ENCODE measurements at regions not wholly inside any gene's neighbourhood (a gene's known extent, or its start where the extent isn't known, plus 50 kb on each side); places are given as distances from the start of the nearest gene placed in this dataset.

- no peaks in the 10 kb centered on the region for H3K4me1 ChIP-seq (ENCODE audit: low read length)
- H3K36me3 ChIP-seq (replicated peaks; ENCODE audit: insufficient read depth, low read length) = no peaks in the 10 kb centered on the region
- H3K9ac ChIP-seq (ENCODE audit: low read length) = no peak overlapping the region
- no peaks in the 10 kb centered on the region for H3K9me3 ChIP-seq (replicated peaks; ENCODE audit: insufficient read depth, low read length)
- no peaks in the 10 kb centered on the region for H3K27me3 ChIP-seq (replicated peaks; ENCODE audit: insufficient read depth, low read length)
- H3K79me2 ChIP-seq (ENCODE audit: low read length) = no peaks in the 10 kb centered on the region
- no peak overlapping the region for H3K27ac ChIP-seq (ENCODE audit: low read length)
- H2AFZ ChIP-seq (ENCODE audit: low read length) = no peak overlapping the region
- H3K4me2 ChIP-seq (ENCODE audit: low read depth, low read length) = no peak overlapping the region
- H4K20me1 ChIP-seq (ENCODE audit: insufficient read depth, low read length) = no peaks in the 10 kb centered on the region
- no peak for DNase-seq
- no peak overlapping the region for H3K4me3 ChIP-seq (ENCODE audit: low read length)
- no peaks in the 10 kb centered on the region for H3K9me2 ChIP-seq (replicated peaks; ENCODE audit: insufficient read depth, low read length)
- no peaks in the 10 kb centered on the region for H3F3A ChIP-seq (ENCODE audit: insufficient read depth, low read length)
- no peak for TF ChIP-seq CTCF (IDR thresholded peaks at IDR 0.05; ENCODE audit: low read length)
- TF ChIP-seq EZH2 (optimal IDR thresholded peaks at IDR 0.05; ENCODE audit: low read depth, low read length) = no peak
- TF ChIP-seq EZH2phosphoT487 (IDR thresholded peaks at IDR 0.05; ENCODE audit: low read length) = no peak
These were observed 818.7 kb upstream of the TENM3 start for GRCh38 chr4:181424362-181425016.

- no peak overlapping the region for H3K27ac ChIP-seq (ENCODE audit: low read length)
- H3K9me3 ChIP-seq (replicated peaks; ENCODE audit: insufficient read depth, low read length) = no peaks in the 10 kb centered on the region
- TF ChIP-seq CTCF (IDR thresholded peaks at IDR 0.05; ENCODE audit: low read length) (no peak), EZH2 (optimal IDR thresholded peaks at IDR 0.05; ENCODE audit: low read depth, low read length) (no peak), EZH2phosphoT487 (IDR thresholded peaks at IDR 0.05; ENCODE audit: low read length) (no peak)
- no peaks in the 10 kb centered on the region for H3K9me2 ChIP-seq (replicated peaks; ENCODE audit: insufficient read depth, low read length)
- H3K79me2 ChIP-seq (ENCODE audit: low read length) = no peaks in the 10 kb centered on the region
- no peaks in the 10 kb centered on the region for H3K4me1 ChIP-seq (ENCODE audit: low read length)
- no peak overlapping the region for H3K9ac ChIP-seq (ENCODE audit: low read length)
- no peak overlapping the region for H3K4me2 ChIP-seq (ENCODE audit: low read depth, low read length)
- no peaks in the 10 kb centered on the region for H3K36me3 ChIP-seq (replicated peaks; ENCODE audit: insufficient read depth, low read length)
- no peak overlapping the region for H2AFZ ChIP-seq (ENCODE audit: low read length)
- H3F3A ChIP-seq (ENCODE audit: insufficient read depth, low read length) = no peaks in the 10 kb centered on the region
- no peak overlapping the region for H3K4me3 ChIP-seq (ENCODE audit: low read length)
- DNase-seq = no peak
- H4K20me1 ChIP-seq (ENCODE audit: insufficient read depth, low read length) = no peaks in the 10 kb centered on the region
- H3K27me3 ChIP-seq (replicated peaks; ENCODE audit: insufficient read depth, low read length) = no peaks in the 10 kb centered on the region
These were observed 816.1 kb upstream of the TENM3 start for GRCh38 chr4:181427076-181427475.

- Histone ChIP-seq H3K36me3 (replicated peaks; ENCODE audit: insufficient read depth, low read length) (no peaks in the 10 kb centered on the region), H3F3A (ENCODE audit: insufficient read depth, low read length) (no peaks in the 10 kb centered on the region), H3K9me3 (replicated peaks; ENCODE audit: insufficient read depth, low read length) (no peaks in the 10 kb centered on the region), H2AFZ (ENCODE audit: low read length) (no peak overlapping the region), H3K79me2 (ENCODE audit: low read length) (no peaks in the 10 kb centered on the region), H3K4me3 (ENCODE audit: low read length) (no peak overlapping the region), H3K9me2 (replicated peaks; ENCODE audit: insufficient read depth, low read length) (no peaks in the 10 kb centered on the region), H3K4me2 (ENCODE audit: low read depth, low read length) (no peak overlapping the region), H3K9ac (ENCODE audit: low read length) (no peak overlapping the region), H3K4me1 (ENCODE audit: low read length) (no peaks in the 10 kb centered on the region), H4K20me1 (ENCODE audit: insufficient read depth, low read length) (no peaks in the 10 kb centered on the region), H3K27me3 (replicated peaks; ENCODE audit: insufficient read depth, low read length) (no peaks in the 10 kb centered on the region), H3K27ac (ENCODE audit: low read length) (no peak overlapping the region)
- DNase-seq = no peak
- TF ChIP-seq EZH2 (optimal IDR thresholded peaks at IDR 0.05; ENCODE audit: low read depth, low read length) = no peak
These were observed 812.2 kb upstream of the TENM3 start for GRCh38 chr4:181431006-181431405.

- no peak overlapping the region for H3K27ac ChIP-seq (ENCODE audit: low read length)
- no peak for DNase-seq
- H3K9me3 ChIP-seq (replicated peaks; ENCODE audit: insufficient read depth, low read length) = no peaks in the 10 kb centered on the region
- no peaks in the 10 kb centered on the region for H3K27me3 ChIP-seq (replicated peaks; ENCODE audit: insufficient read depth, low read length)
- H3K9me2 ChIP-seq (replicated peaks; ENCODE audit: insufficient read depth, low read length) = no peaks in the 10 kb centered on the region
- no peaks in the 10 kb centered on the region for H3K79me2 ChIP-seq (ENCODE audit: low read length)
- H3K4me3 ChIP-seq (ENCODE audit: low read length) = no peak overlapping the region
- H3K36me3 ChIP-seq (replicated peaks; ENCODE audit: insufficient read depth, low read length) = no peaks in the 10 kb centered on the region
- H3K4me2 ChIP-seq (ENCODE audit: low read depth, low read length) = no peak overlapping the region
- TF ChIP-seq EZH2 (optimal IDR thresholded peaks at IDR 0.05; ENCODE audit: low read depth, low read length) (no peak), EZH2phosphoT487 (IDR thresholded peaks at IDR 0.05; ENCODE audit: low read length) (no peak), CTCF (IDR thresholded peaks at IDR 0.05; ENCODE audit: low read length) (no peak)
- H3K4me1 ChIP-seq (ENCODE audit: low read length) = no peaks in the 10 kb centered on the region
- no peaks in the 10 kb centered on the region for H4K20me1 ChIP-seq (ENCODE audit: insufficient read depth, low read length)
- H2AFZ ChIP-seq (ENCODE audit: low read length) = no peak overlapping the region
- H3K9ac ChIP-seq (ENCODE audit: low read length) = no peak overlapping the region
- H3F3A ChIP-seq (ENCODE audit: insufficient read depth, low read length) = no peaks in the 10 kb centered on the region
These were observed 811.5 kb upstream of the TENM3 start for GRCh38 chr4:181431661-181432060.

All from MM.1S (cell line).